HepG2 (cell line): ENCODE measurements at regions not wholly inside any gene's neighbourhood (a gene's known extent, or its start where the extent isn't known, plus 50 kb on each side); places are given as distances from the start of the nearest gene placed in this dataset.

Source experiments
- ATAC-seq: fragments of 200-7000 bp; cut with Tn5 transposase; 3 replicates; pipeline ENCODE4 v1.9.1; 2020; ENCODE audit warnings: mild to moderate bottlenecking, moderate library complexity
- BruUV-seq: library from RNA; stranded (reverse); fragments of 400-500 nt; replicated peaks from 2 replicates; lab custom pipeline; 2021; lab: Mats Ljungman, UMichigan
- CTCF ChIA-PET: fragments of 300-600 bp; formaldehyde crosslinking; extraction: SDS; loops from one replicate; lab custom pipeline; 2021; ENCODE audit warnings: low total read pairs, inconsistent platforms, low intra/inter-chr PET ratio; lab: Yijun Ruan, JAX
- POLR2A ChIA-PET: fragments of 350-600 bp; sonication (Branson Sonifier 250); formaldehyde crosslinking; loops from one replicate; lab custom pipeline; 2020; ENCODE audit warnings: antibody characterized with exemption, inconsistent platforms; lab: Yijun Ruan, JAX
- DNase-seq: peaks from one replicate; pipeline ENCODE4 v3.0.0-alpha.2; 2015; ENCODE audit warnings: low spot score
- FAIRE-seq: peaks from 3 replicates; lab custom pipeline; 2011; peaks lifted over from hg19 to GRCh38; lab: Jason Lieb, UNC
- H2AFZ ChIP-seq: one replicate; pipeline ENCODE4 v1.6.1; 2011; ENCODE audit warnings: low read length, inconsistent platforms
- H3K27ac ChIP-seq: fragments of 300-600 bp; 3 replicates; pipeline ENCODE4 v1.8.0; 2011; ENCODE audit warnings: mixed run types, mild to moderate bottlenecking, mixed read lengths, low read length, inconsistent platforms; ENCODE audit not compliant: insufficient read depth; ENCODE audit errors: extremely low read length
- H3K27me3 ChIP-seq, 2 experiments: fragments of 200-600 bp in 1 of 2; 2 replicates in 1 of 2; 3 replicates in 1 of 2; pipeline versions ENCODE4 v1.6.0 to v1.8.0; 2011; ENCODE audit warnings: low read length in 2 of 2, mild to moderate bottlenecking in 2 of 2, moderate library complexity in 2 of 2, inconsistent platforms in 1 of 2; ENCODE audit not compliant: insufficient read depth in 2 of 2, control insufficient read depth in 1 of 2
- H3K36me3 ChIP-seq, 2 experiments: fragments of 200-600 bp in 1 of 2; replicated peaks in 1 of 2; 2 replicates in 1 of 2; 3 replicates in 1 of 2; pipeline versions ENCODE4 v1.5.1 to v1.8.0; 2011; ENCODE audit warnings: low read length in 2 of 2, inconsistent platforms in 1 of 2; ENCODE audit not compliant: insufficient read depth in 2 of 2, control insufficient read depth in 1 of 2
- H3K4me1 ChIP-seq: 2 replicates; pipeline ENCODE4 v1.5.1; 2012; ENCODE audit warnings: low read length, inconsistent platforms; ENCODE audit not compliant: insufficient read depth
- H3K4me2 ChIP-seq: 2 replicates; pipeline ENCODE4 v1.6.0; 2011; ENCODE audit warnings: low read depth, low read length, inconsistent platforms
- H3K4me3 ChIP-seq, 3 experiments: fragments of 200-600 bp in 1 of 3; sonication (generic), shearing (Covaris generic) in 1 of 3; replicated peaks in 1 of 3; 2 replicates each; pipeline ENCODE4 v1.5.1; 2011 to 2016; ENCODE audit warnings: low read length in 3 of 3, inconsistent platforms in 2 of 3, low read depth in 2 of 3, mild to moderate bottlenecking in 2 of 3, control low read depth in 1 of 3, mixed read lengths in 1 of 3; ENCODE audit not compliant: insufficient read depth in 1 of 3
- H3K79me2 ChIP-seq: one replicate; pipeline ENCODE4 v1.6.1; 2011; ENCODE audit warnings: low read length, inconsistent platforms; ENCODE audit not compliant: insufficient read depth
- H3K9ac ChIP-seq: 2 replicates; pipeline ENCODE4 v1.6.0; 2011; ENCODE audit warnings: mild to moderate bottlenecking, low read depth, low read length, inconsistent platforms; ENCODE audit not compliant: insufficient read depth
- H3K9me3 ChIP-seq: 2 replicates; pipeline ENCODE4 v1.5.1; 2012; ENCODE audit warnings: mild to moderate bottlenecking, low read length
- H4K20me1 ChIP-seq: 2 replicates; pipeline ENCODE4 v1.6.0; 2011; ENCODE audit warnings: inconsistent platforms, mild to moderate bottlenecking, low read length, moderate library complexity; ENCODE audit not compliant: insufficient read depth
- CEBPB ChIP-seq: IDR thresholded peaks from 2 replicates; pipeline ENCODE4 v1.6.1; 2011; ENCODE audit warnings: low read depth, low read length, improper control_type of control experiment, borderline replicate concordance
- CENPX ChIP-seq: sonication (generic); formaldehyde crosslinking; IDR thresholded peaks from 2 replicates; pipeline ENCODE4 v1.9.0; 2021; ENCODE audit warnings: mild to moderate bottlenecking, missing genetic modification reagents, moderate library complexity
- HOXD1 ChIP-seq: sonication (generic); formaldehyde crosslinking; IDR thresholded peaks from 2 replicates; pipeline ENCODE4 v1.5.0; 2020; ENCODE audit warnings: missing genetic modification reagents
- KAT2B ChIP-seq: fragments of 150-350 bp; IDR thresholded peaks from 2 replicates; pipeline ENCODE4 v1.6.1; 2014; ENCODE audit warnings: low read depth, low read length, borderline replicate concordance
- LRRFIP1 ChIP-seq: sonication (generic); formaldehyde crosslinking; conservative IDR thresholded peaks from 2 replicates; pipeline ENCODE4 v1.4.0; 2020; ENCODE audit warnings: missing genetic modification reagents
- PHF20 ChIP-seq: sonication (generic); formaldehyde crosslinking; IDR thresholded peaks from 2 replicates; pipeline ENCODE4 v1.5.0; 2020; ENCODE audit warnings: mild to moderate bottlenecking, missing genetic modification reagents
- RNF2 ChIP-seq: fragments of 450-650 bp; conservative IDR thresholded peaks from 2 replicates; pipeline ENCODE4 v1.6.1; 2016; ENCODE audit warnings: low read depth
- SRSF9 ChIP-seq: fragments of 200-400 bp; formaldehyde crosslinking; IDR thresholded peaks from 2 replicates; pipeline ENCODE4 v1.6.1; 2018; ENCODE audit warnings: borderline replicate concordance, mild to moderate bottlenecking, low read depth, low read length; ENCODE audit not compliant: insufficient read depth, poor library complexity, severe bottlenecking
- ZBTB33 ChIP-seq: sonication (generic); formaldehyde crosslinking; IDR thresholded peaks from 2 replicates; pipeline ENCODE4 v1.4.0; 2020; ENCODE audit warnings: missing genetic modification reagents
- ZBTB34 ChIP-seq: sonication (generic); formaldehyde crosslinking; IDR thresholded peaks from 2 replicates; pipeline ENCODE4 v1.8.0; 2022; ENCODE audit warnings: mild to moderate bottlenecking, missing genetic modification reagents
- ZFP36 ChIP-seq: fragments of 150-350 bp; IDR thresholded peaks from 2 replicates; pipeline ENCODE4 v1.6.1; 2018; ENCODE audit warnings: borderline replicate concordance, low read length, low read depth; ENCODE audit not compliant: partially characterized antibody
- ZMAT3 ChIP-seq: sonication (generic); formaldehyde crosslinking; conservative IDR thresholded peaks from 2 replicates; pipeline ENCODE4 v1.7.0; 2021; ENCODE audit warnings: missing genetic modification reagents
- ZNF24 ChIP-seq: fragments of 450-650 bp; IDR thresholded peaks from 2 replicates; pipeline ENCODE4 v1.6.1; 2017; ENCODE audit warnings: antibody characterized with exemption, mild to moderate bottlenecking
- ZNF564 ChIP-seq: sonication (generic); formaldehyde crosslinking; IDR thresholded peaks from 2 replicates; pipeline ENCODE4 v1.8.1; 2023; ENCODE audit warnings: mild to moderate bottlenecking, missing genetic modification reagents
- ZNF580 ChIP-seq: IDR thresholded peaks from 2 replicates; pipeline ENCODE4 v1.6.1; 2016; ENCODE audit warnings: low read depth, borderline replicate concordance
- ZNF713 ChIP-seq: sonication (generic); formaldehyde crosslinking; IDR thresholded peaks from 2 replicates; pipeline ENCODE4 v1.4.0; 2020; ENCODE audit warnings: mild to moderate bottlenecking, missing genetic modification reagents
- ZSCAN20 ChIP-seq: sonication (generic); formaldehyde crosslinking; IDR thresholded peaks from 2 replicates; pipeline ENCODE4 v1.4.0; 2020; ENCODE audit warnings: missing genetic modification reagents, mild to moderate bottlenecking, borderline replicate concordance
- WGBS: methylation state at CpG from one replicate; pipeline ENCODE4 v1.1.6; 2017; ENCODE audit warnings: low lambda C conversion rate; 5-methylcytosine and 5-hydroxymethylcytosine counted together
- in situ Hi-C: cut with HindIII; loops from 2 replicates; pipeline ENCODE4 v1.10.0; 2017; ENCODE audit warnings: low pct_unique_long_range_greater_than_20kb; ENCODE audit not compliant: extremely low pct_ligation_motif_present
- intact Hi-C: fragments of 100-400 bp; cut with micrococcal nuclease; formaldehyde crosslinking; loops from one replicate; pipeline ENCODE4 v1.10.0; 2022; ENCODE audit not compliant: unreplicated experiment

DNA sequence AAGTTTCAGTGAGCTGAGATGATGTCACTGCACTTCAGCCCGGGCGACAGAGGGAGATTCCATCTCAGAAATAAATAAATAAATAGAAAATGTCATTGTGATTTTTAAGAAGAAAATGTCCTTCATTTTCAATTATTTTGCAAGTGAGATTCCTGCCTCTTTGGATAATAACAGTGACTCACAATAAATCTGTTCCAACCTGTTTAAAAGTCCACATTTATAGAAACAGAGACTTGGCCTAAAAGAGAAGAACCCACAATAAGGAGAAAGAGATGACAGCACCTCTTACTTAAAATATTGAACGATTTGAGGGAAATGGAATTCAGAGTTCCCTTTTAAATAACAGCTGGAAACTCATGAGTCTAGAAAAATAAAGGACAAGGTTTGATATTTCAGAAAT is 373.4 kb upstream of the NOX3 start:
- DNase-seq, result no peak
- no peak overlapping the region for H3K9ac ChIP-seq
- POLR2A ChIA-PET, result no interaction called here
- H3K27me3 ChIP-seq, result 0 out of 5 replicates have a peak, but pooled peaks cover 0 to 3% of the 10 kb centered on the region in 2 experiments
- intact Hi-C loops (no loop called here), in situ Hi-C loops (no loop called here)
- no peaks in the 10 kb centered on the region for H3K79me2 ChIP-seq
- FAIRE-seq, result no peak
- no peak overlapping the region for H2AFZ ChIP-seq
- H3K4me3 ChIP-seq, result no peak overlapping the region
- no peak for ATAC-seq
- H3K4me1 ChIP-seq, result no peaks in the 10 kb centered on the region
- no TSS peak for BruUV-seq
- TF ChIP-seq ZNF713 (CRISPR knock-in tag) (no peak), RNF2 (no peak), ZNF24 (no peak), ZBTB33 (CRISPR knock-in tag) (no peak), ZMAT3 (CRISPR knock-in tag) (no peak), LRRFIP1 (CRISPR knock-in tag) (no peak), ZSCAN20 (CRISPR knock-in tag) (no peak), KAT2B (no peak), SRSF9 (no peak), HOXD1 (CRISPR knock-in tag) (no peak), ZNF564 (CRISPR knock-in tag) (no peak), ZFP36 (no peak), PHF20 (CRISPR knock-in tag) (no peak), ZNF580 (CRISPR knock-in tag) (no peak), CENPX (CRISPR knock-in tag) (no peak), CEBPB (no peak), ZBTB34 (CRISPR knock-in tag) (no peak)
- WGBS, result 21% methylated on average over 3 of the region's 3 CpGs
- no peak overlapping the region for H3K27ac ChIP-seq
- CTCF ChIA-PET, result no interaction called here
- no peaks in the 10 kb centered on the region for H4K20me1 ChIP-seq
- H3K9me3 ChIP-seq, result no peaks in the 10 kb centered on the region
- no peaks in the 10 kb centered on the region for H3K36me3 ChIP-seq
- H3K4me2 ChIP-seq, result no peak overlapping the region
